ENCODE measurements at regions not wholly inside any gene's neighbourhood (a gene's known extent, or its start where the extent isn't known, plus 50 kb on each side); places are given as distances from the start of the nearest gene placed in this dataset.

GRCh38 chr4:82201805-82202641 lies 171.8 kb downstream of the HNRNPD start:
- POLR2A ChIA-PET, result no interaction called here
- Histone ChIP-seq H3K9me3 (ENCODE audit: control insufficient read depth, insufficient read depth, low read length) (no peaks in the 10 kb centered on the region), H3K27ac (ENCODE audit: low read depth, low read length) (no peak overlapping the region), H3K4me3 (ENCODE audit: low read depth, low read length) (no peak overlapping the region), H3K27me3 (ENCODE audit: control insufficient read depth, insufficient read depth, low read length) (no peaks in the 10 kb centered on the region)
- peak; percentile 62 for TF ChIP-seq CTCF (IDR thresholded peaks at IDR 0.05; ENCODE audit: low read depth, low read length)
- CTCF ChIA-PET, result interaction anchor here (1.1 to 2.1 kb wide), 2 partner anchors 159 to 735 kb away, joined by 4 to 11 read pairs; no protein-coding TSS in a partner anchor
- DNase-seq (ENCODE audit: low read depth, low spot score), result no peak

GRCh38 chr4:82201303-82201702 lies 172.5 kb downstream of the HNRNPD start:
- ChIA-PET CTCF (interaction anchor here (2.1 kb wide), 1 partner anchor 734 kb away, joined by 11 read pairs; no protein-coding TSS in a partner anchor), POLR2A (no interaction called here)
- Histone ChIP-seq H3K27me3 (ENCODE audit: control insufficient read depth, insufficient read depth, low read length) (no peaks in the 10 kb centered on the region), H3K27ac (ENCODE audit: low read depth, low read length) (no peak overlapping the region), H3K9me3 (ENCODE audit: control insufficient read depth, insufficient read depth, low read length) (no peaks in the 10 kb centered on the region), H3K4me3 (ENCODE audit: low read depth, low read length) (no peak overlapping the region)
- TF ChIP-seq CTCF (IDR thresholded peaks at IDR 0.05; ENCODE audit: low read depth, low read length), result no peak
- no peak for DNase-seq (ENCODE audit: low read depth, low spot score)

- H3K27me3 ChIP-seq (ENCODE audit: control insufficient read depth, insufficient read depth, low read length), result no peaks in the 10 kb centered on the region
- POLR2A ChIA-PET, result no interaction called here
- CTCF ChIA-PET, result no interaction called here
- DNase-seq (ENCODE audit: low read depth, low spot score), result no peak
- no peaks in the 10 kb centered on the region for H3K9me3 ChIP-seq (ENCODE audit: control insufficient read depth, insufficient read depth, low read length)
- H3K4me3 ChIP-seq (ENCODE audit: low read depth, low read length), result no peak overlapping the region
- no peak overlapping the region for H3K27ac ChIP-seq (ENCODE audit: low read depth, low read length)
- TF ChIP-seq CTCF (IDR thresholded peaks at IDR 0.05; ENCODE audit: low read depth, low read length), result no peak
These were observed 173.7 kb downstream of the HNRNPD start for GRCh38 chr4:82200046-82200445.

- ChIA-PET POLR2A (no interaction called here), CTCF (no interaction called here)
- Histone ChIP-seq H3K4me3 (ENCODE audit: low read depth, low read length) (no peak overlapping the region), H3K27me3 (ENCODE audit: control insufficient read depth, insufficient read depth, low read length) (no peaks in the 10 kb centered on the region), H3K27ac (ENCODE audit: low read depth, low read length) (no peak overlapping the region), H3K9me3 (ENCODE audit: control insufficient read depth, insufficient read depth, low read length) (no peaks in the 10 kb centered on the region)
- DNase-seq (ENCODE audit: low read depth, low spot score), result no peak
- no peak for TF ChIP-seq CTCF (IDR thresholded peaks at IDR 0.05; ENCODE audit: low read depth, low read length)
These were observed 179.5 kb downstream of the HNRNPD start for GRCh38 chr4:82194329-82194728.

GRCh38 chr4:82192017-82192673 lies 181.6 kb downstream of the HNRNPD start:
- ChIA-PET CTCF (interaction anchor here (0.7 kb wide), 2 partner anchors 100 to 511 kb away, joined by 3 read pairs; no protein-coding TSS in a partner anchor), POLR2A (no interaction called here)
- DNase-seq (ENCODE audit: low read depth, low spot score), result no peak
- TF ChIP-seq CTCF (IDR thresholded peaks at IDR 0.05; ENCODE audit: low read depth, low read length), result no peak
- no peaks in the 10 kb centered on the region for H3K9me3 ChIP-seq (ENCODE audit: control insufficient read depth, insufficient read depth, low read length)
- no peak overlapping the region for H3K27ac ChIP-seq (ENCODE audit: low read depth, low read length)
- H3K27me3 ChIP-seq (ENCODE audit: control insufficient read depth, insufficient read depth, low read length), result no peaks in the 10 kb centered on the region
- no peak overlapping the region for H3K4me3 ChIP-seq (ENCODE audit: low read depth, low read length)
